ENCODE measurements at regions not wholly inside any gene's neighbourhood (a gene's known extent, or its start where the extent isn't known, plus 50 kb on each side); places are given as distances from the start of the nearest gene placed in this dataset.

GRCh38 chr15:47352217-47352616 is 365.1 kb upstream of the SEMA6D start:
- no peak overlapping the region for H3K14ac ChIP-seq (ENCODE audit: insufficient read depth, low read length)
- H3K4me1 Mint-ChIP-seq: peaks cover 4 to 6% of the 10 kb centered on the region in 2 experiments; a peak in 3 of 4 replicates
- H2AFZ ChIP-seq (ENCODE audit: low read length): no peak overlapping the region
- no peaks in the 10 kb centered on the region for H3K9me3 ChIP-seq (ENCODE audit: control insufficient read depth, low read depth, low read length)
- no peak overlapping the region for H3K9ac ChIP-seq (ENCODE audit: extremely low read depth, insufficient read length, low read length)
- H2BK5ac ChIP-seq (ENCODE audit: insufficient read length, low read length): no peak overlapping the region
- H2BK15ac ChIP-seq (ENCODE audit: low read depth, low read length): no peak overlapping the region
- no peak overlapping the region for H4K8ac ChIP-seq (replicated peaks; ENCODE audit: insufficient read length, low read depth, low read length)
- no peak overlapping the region for H3K18ac ChIP-seq (ENCODE audit: insufficient read length, low read depth, low read length)
- no peak overlapping the region for H3T11ph ChIP-seq (ENCODE audit: low read length)
- no peaks in the 10 kb centered on the region for H3K36me3 Mint-ChIP-seq (ENCODE audit: insufficient read depth in 1 of 3, low read depth in 3 of 3)
- no peak overlapping the region for H3K4me2 ChIP-seq (ENCODE audit: insufficient read depth, insufficient read length, low read length)
- no peak overlapping the region for H2AK5ac ChIP-seq (ENCODE audit: insufficient read length, low read length)
- DNase-seq: no peak
- H2BK20ac ChIP-seq (ENCODE audit: low read depth, low read length, poor library complexity, severe bottlenecking): no peak overlapping the region
- no peak overlapping the region for H3K27ac ChIP-seq (ENCODE audit: insufficient read length, low read depth, low read length)
- H3K23me2 ChIP-seq (ENCODE audit: insufficient read length, low read depth, low read length, poor library complexity, severe bottlenecking): no peaks in the 10 kb centered on the region
- no peaks in the 10 kb centered on the region for H3K27me3 Mint-ChIP-seq (ENCODE audit: low read depth)
- H3K4me3 Mint-ChIP-seq: no peak overlapping the region
- H2BK12ac ChIP-seq (ENCODE audit: insufficient read length, low read depth, low read length): no peak overlapping the region
- H3K9me3 Mint-ChIP-seq: no peaks in the 10 kb centered on the region
- H3K79me2 ChIP-seq (ENCODE audit: insufficient read depth, low read length): no peaks in the 10 kb centered on the region
- H3K27ac Mint-ChIP-seq: no peak overlapping the region
- H2BK120ac ChIP-seq (ENCODE audit: low read depth, low read length, poor library complexity, severe bottlenecking): no peak overlapping the region
- no peaks in the 10 kb centered on the region for H3K79me1 ChIP-seq (ENCODE audit: insufficient read depth, low read depth, low read length, poor library complexity, severe bottlenecking)
- no peak overlapping the region for H3K23ac ChIP-seq (ENCODE audit: insufficient read length, low read depth, low read length)
- no peaks in the 10 kb centered on the region for H4K20me1 ChIP-seq (ENCODE audit: control insufficient read depth, insufficient read depth, insufficient read length)
- H3K27me3 ChIP-seq (ENCODE audit: insufficient read depth, low read length): no peaks in the 10 kb centered on the region
- no peak overlapping the region for H4K91ac ChIP-seq (ENCODE audit: insufficient read length, low read depth, low read length)
- no peaks in the 10 kb centered on the region for H3K4me1 ChIP-seq (ENCODE audit: insufficient read depth, low read length)
- no CpG with 5 or more reads among the region's 3 CpGs for WGBS (ENCODE audit: extremely low coverage, insufficient read length, low lambda C conversion rate)
- no peak overlapping the region for H3K4ac ChIP-seq (ENCODE audit: low read depth, low read length)
- TF ChIP-seq CTCF (conservative IDR thresholded peaks at IDR 0.05): no peak
- no peak overlapping the region for H3K56ac ChIP-seq (ENCODE audit: insufficient read length, low read depth, low read length)
- no peak overlapping the region for H4K5ac ChIP-seq (ENCODE audit: insufficient read length, low read depth, low read length)

Measured in H9 (cell line).